Activated CD8-positive, alpha-beta T cell treated with anti-CD3 and anti-CD28 coated beads, Interleukin-2, amount 10 ng/mL, durations not matched to agents 7 days and 5 days (primary cell): ENCODE measurements at regions not wholly inside any gene's neighbourhood (a gene's known extent, or its start where the extent isn't known, plus 50 kb on each side); places are given as distances from the start of the nearest gene placed in this dataset.

ENCODE experiments used
- ATAC-seq: fragments of 150-1000 bp; cut with Tn5 transposase; one replicate; pipeline ENCODE4 v1.10.0; 2021; ENCODE audit warnings: moderate library complexity
- CTCF ChIA-PET: fragments of 350-600 bp; sonication (Branson Sonifier 250); formaldehyde crosslinking; loops from one replicate; lab custom pipeline; 2021; ENCODE audit warnings: antibody characterized with exemption; lab: Charles Lee
- POLR2A ChIA-PET: fragments of 350-600 bp; sonication (Branson Sonifier 250); formaldehyde crosslinking; loops from one replicate; lab custom pipeline; 2021; ENCODE audit warnings: antibody characterized with exemption; lab: Charles Lee
- DNase-seq: peaks from one replicate; pipeline ENCODE4 v3.0.0-alpha.2; 2020
- H3K27ac Mint-ChIP-seq: one replicate; pipeline ENCODE4 v1.8.0; 2021; ENCODE audit warnings: mild to moderate bottlenecking, mixed read lengths
- H3K27me3 Mint-ChIP-seq: one replicate; pipeline ENCODE4 v1.8.0; 2021; ENCODE audit warnings: low read depth, mixed read lengths
- H3K36me3 Mint-ChIP-seq: one replicate; pipeline ENCODE4 v1.8.0; 2021; ENCODE audit warnings: low read depth, mixed read lengths
- H3K4me1 Mint-ChIP-seq: one replicate; pipeline ENCODE4 v1.8.0; 2021; ENCODE audit warnings: low read depth, mixed read lengths
- H3K4me3 Mint-ChIP-seq: one replicate; pipeline ENCODE4 v1.8.0; 2021; ENCODE audit warnings: mild to moderate bottlenecking, mixed read lengths
- H3K9me3 Mint-ChIP-seq: one replicate; pipeline ENCODE4 v1.8.0; 2022; ENCODE audit warnings: mixed read lengths; ENCODE audit not compliant: insufficient read depth

DNA sequence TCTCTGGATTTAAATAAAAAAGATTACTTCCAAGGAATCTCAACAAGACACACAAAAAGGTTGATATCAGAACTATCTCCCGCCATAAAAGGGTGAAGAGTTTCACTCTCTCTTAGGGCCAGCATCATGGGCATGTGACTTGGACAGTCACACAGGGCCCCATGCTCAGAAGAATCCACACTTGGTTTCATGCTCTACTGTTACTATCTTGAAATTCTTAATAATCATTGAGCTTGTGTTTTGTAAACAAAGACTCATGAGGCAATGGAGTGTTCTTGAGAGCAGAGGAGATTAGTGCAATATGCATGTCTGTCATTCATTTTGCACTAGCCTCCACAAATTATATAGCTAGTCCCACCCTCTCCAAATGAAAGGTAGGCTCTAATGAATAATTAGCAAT, 58.4 kb downstream of the HMHB1 start:
- Mint-ChIP-seq H3K27me3 (no peaks in the 10 kb centered on the region), H3K27ac (no peak overlapping the region), H3K4me1 (no peaks in the 10 kb centered on the region), H3K36me3 (no peaks in the 10 kb centered on the region), H3K9me3 (no peaks in the 10 kb centered on the region), H3K4me3 (no peak overlapping the region)
- ChIA-PET POLR2A (no interaction called here), CTCF (no interaction called here)
- DNase-seq (no peak), ATAC-seq (no peak)

GRCh38 chr5:143870871-143871632, 59.1 kb downstream of the HMHB1 start:
- no peak for ATAC-seq
- no peaks in the 10 kb centered on the region for H3K27me3 Mint-ChIP-seq
- no peaks in the 10 kb centered on the region for H3K4me1 Mint-ChIP-seq
- no peak overlapping the region for H3K27ac Mint-ChIP-seq
- no peaks in the 10 kb centered on the region for H3K9me3 Mint-ChIP-seq
- no peaks in the 10 kb centered on the region for H3K36me3 Mint-ChIP-seq
- DNase-seq: no peak
- H3K4me3 Mint-ChIP-seq: no peak overlapping the region
- POLR2A ChIA-PET: no interaction called here
- CTCF ChIA-PET: no interaction called here

- Mint-ChIP-seq H3K4me1 (no peaks in the 10 kb centered on the region), H3K36me3 (no peaks in the 10 kb centered on the region), H3K9me3 (no peaks in the 10 kb centered on the region), H3K4me3 (no peak overlapping the region), H3K27me3 (no peaks in the 10 kb centered on the region), H3K27ac (no peak overlapping the region)
- ChIA-PET POLR2A (no interaction called here), CTCF (no interaction called here)
- DNase-seq: no peak
- no peak for ATAC-seq
These were observed 59.7 kb downstream of the HMHB1 start for GRCh38 chr5:143871672-143872071.

DNA sequence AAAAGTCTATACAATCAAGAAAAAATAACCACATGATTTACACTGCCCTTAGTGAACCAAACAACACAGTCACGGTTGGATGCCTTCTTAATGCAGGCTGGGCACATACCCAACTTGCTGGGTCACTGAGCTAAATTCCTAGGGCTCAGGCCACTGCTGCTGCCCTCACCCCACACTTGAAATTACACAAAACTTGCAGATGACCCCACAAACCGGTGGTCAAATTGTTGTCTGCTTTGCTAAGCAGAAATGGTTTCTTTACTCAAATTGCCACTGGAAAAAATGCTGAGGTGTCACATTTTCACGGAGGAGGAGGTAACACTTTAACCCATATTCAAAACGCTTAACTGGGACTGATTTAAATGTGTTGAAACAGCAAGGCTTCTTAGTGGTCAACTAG, 62.4 kb downstream of the HMHB1 start:
- POLR2A ChIA-PET: no interaction called here
- no peak overlapping the region for H3K4me3 Mint-ChIP-seq
- H3K27ac Mint-ChIP-seq: no peak overlapping the region
- no peaks in the 10 kb centered on the region for H3K4me1 Mint-ChIP-seq
- H3K27me3 Mint-ChIP-seq: no peaks in the 10 kb centered on the region
- CTCF ChIA-PET: no interaction called here
- no peaks in the 10 kb centered on the region for H3K36me3 Mint-ChIP-seq
- no peak for DNase-seq
- H3K9me3 Mint-ChIP-seq: no peaks in the 10 kb centered on the region
- no peak for ATAC-seq

DNA sequence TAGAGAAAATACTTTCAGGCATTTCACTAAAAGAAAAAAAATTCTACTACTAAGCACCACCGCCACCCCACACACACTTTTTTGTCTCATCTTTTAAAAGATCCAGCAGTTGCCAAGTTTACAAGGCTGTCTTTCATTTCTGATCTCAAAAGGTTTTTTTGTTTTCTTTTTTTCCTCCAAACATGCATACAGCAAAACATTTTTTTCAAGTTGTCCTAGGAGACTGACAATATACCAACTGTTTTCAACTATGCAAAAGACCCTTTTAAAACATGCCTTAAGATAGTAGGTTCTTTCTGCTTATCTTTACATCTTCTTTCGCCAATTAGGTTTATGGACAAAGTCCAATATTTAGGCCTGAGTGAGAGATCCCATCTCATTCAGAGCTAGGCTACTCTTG, 65.2 kb downstream of the HMHB1 start:
- CTCF ChIA-PET: no interaction called here
- DNase-seq (no peak), ATAC-seq (no peak)
- no peaks in the 10 kb centered on the region for H3K36me3 Mint-ChIP-seq
- H3K27ac Mint-ChIP-seq: no peak overlapping the region
- H3K4me1 Mint-ChIP-seq: no peaks in the 10 kb centered on the region
- no peaks in the 10 kb centered on the region for H3K27me3 Mint-ChIP-seq
- H3K4me3 Mint-ChIP-seq: no peak overlapping the region
- POLR2A ChIA-PET: interaction anchor here (0.7 kb wide), 1 partner anchor 828 kb away, joined by 6 read pairs; no protein-coding TSS in a partner anchor
- no peaks in the 10 kb centered on the region for H3K9me3 Mint-ChIP-seq

GRCh38 chr5:143878430-143878829, 66.5 kb downstream of the HMHB1 start:
- Mint-ChIP-seq H3K9me3 (no peaks in the 10 kb centered on the region), H3K4me3 (no peak overlapping the region), H3K27ac (no peak overlapping the region), H3K4me1 (no peaks in the 10 kb centered on the region), H3K27me3 (no peaks in the 10 kb centered on the region), H3K36me3 (no peaks in the 10 kb centered on the region)
- ChIA-PET CTCF (no interaction called here), POLR2A (no interaction called here)
- no peak for ATAC-seq
- no peak for DNase-seq

GRCh38 chr5:143879646-143880045, 67.7 kb downstream of the HMHB1 start:
- Mint-ChIP-seq H3K9me3 (no peaks in the 10 kb centered on the region), H3K27me3 (no peaks in the 10 kb centered on the region), H3K4me1 (peaks cover 2% of the 10 kb centered on the region), H3K36me3 (no peaks in the 10 kb centered on the region), H3K4me3 (no peak overlapping the region), H3K27ac (no peak overlapping the region)
- no peak for ATAC-seq
- CTCF ChIA-PET: no interaction called here
- no peak for DNase-seq
- POLR2A ChIA-PET: no interaction called here

GRCh38 chr5:143880178-143880577, 68.2 kb downstream of the HMHB1 start:
- ATAC-seq (no peak), DNase-seq (no peak)
- ChIA-PET CTCF (no interaction called here), POLR2A (no interaction called here)
- Mint-ChIP-seq H3K27me3 (no peaks in the 10 kb centered on the region), H3K27ac (no peak overlapping the region), H3K36me3 (no peaks in the 10 kb centered on the region), H3K9me3 (no peaks in the 10 kb centered on the region), H3K4me3 (no peak overlapping the region), H3K4me1 (peaks cover 7% of the 10 kb centered on the region)

- H3K27me3 Mint-ChIP-seq: peaks cover 3% of the 10 kb centered on the region
- peaks cover 7% of the 10 kb centered on the region for H3K4me1 Mint-ChIP-seq
- no peak overlapping the region for H3K27ac Mint-ChIP-seq
- POLR2A ChIA-PET: no interaction called here
- no peaks in the 10 kb centered on the region for H3K9me3 Mint-ChIP-seq
- DNase-seq (no peak), ATAC-seq (no peak)
- CTCF ChIA-PET: no interaction called here
- no peaks in the 10 kb centered on the region for H3K36me3 Mint-ChIP-seq
- no peak overlapping the region for H3K4me3 Mint-ChIP-seq
These were observed 70.6 kb downstream of the HMHB1 start for GRCh38 chr5:143882520-143882919.

DNA sequence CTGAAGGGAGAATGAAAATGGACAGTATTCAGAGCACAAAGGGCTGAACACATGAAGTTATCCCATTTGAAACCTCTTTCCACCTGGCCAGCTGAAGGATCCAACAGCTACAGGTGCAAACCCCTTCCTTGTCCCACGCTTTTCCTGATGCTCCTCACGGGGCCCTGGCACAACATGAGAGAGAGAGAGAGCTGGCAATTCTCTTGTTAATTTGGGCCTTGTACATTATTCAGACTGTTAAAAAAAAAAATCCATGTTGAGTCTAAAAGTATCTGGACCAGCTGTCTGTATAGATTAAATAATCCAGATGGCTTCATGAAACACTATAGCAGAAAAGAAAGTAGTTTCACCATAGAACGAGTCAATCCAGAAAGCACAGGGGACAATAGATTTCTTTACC, 74.1 kb downstream of the HMHB1 start:
- no peaks in the 10 kb centered on the region for H3K36me3 Mint-ChIP-seq
- ATAC-seq (no peak), DNase-seq (no peak)
- CTCF ChIA-PET: no interaction called here
- POLR2A ChIA-PET: no interaction called here
- peaks cover 7% of the 10 kb centered on the region for H3K4me1 Mint-ChIP-seq
- no peaks in the 10 kb centered on the region for H3K9me3 Mint-ChIP-seq
- no peak overlapping the region for H3K27ac Mint-ChIP-seq
- no peak overlapping the region for H3K4me3 Mint-ChIP-seq
- H3K27me3 Mint-ChIP-seq: peaks cover 3% of the 10 kb centered on the region

DNA sequence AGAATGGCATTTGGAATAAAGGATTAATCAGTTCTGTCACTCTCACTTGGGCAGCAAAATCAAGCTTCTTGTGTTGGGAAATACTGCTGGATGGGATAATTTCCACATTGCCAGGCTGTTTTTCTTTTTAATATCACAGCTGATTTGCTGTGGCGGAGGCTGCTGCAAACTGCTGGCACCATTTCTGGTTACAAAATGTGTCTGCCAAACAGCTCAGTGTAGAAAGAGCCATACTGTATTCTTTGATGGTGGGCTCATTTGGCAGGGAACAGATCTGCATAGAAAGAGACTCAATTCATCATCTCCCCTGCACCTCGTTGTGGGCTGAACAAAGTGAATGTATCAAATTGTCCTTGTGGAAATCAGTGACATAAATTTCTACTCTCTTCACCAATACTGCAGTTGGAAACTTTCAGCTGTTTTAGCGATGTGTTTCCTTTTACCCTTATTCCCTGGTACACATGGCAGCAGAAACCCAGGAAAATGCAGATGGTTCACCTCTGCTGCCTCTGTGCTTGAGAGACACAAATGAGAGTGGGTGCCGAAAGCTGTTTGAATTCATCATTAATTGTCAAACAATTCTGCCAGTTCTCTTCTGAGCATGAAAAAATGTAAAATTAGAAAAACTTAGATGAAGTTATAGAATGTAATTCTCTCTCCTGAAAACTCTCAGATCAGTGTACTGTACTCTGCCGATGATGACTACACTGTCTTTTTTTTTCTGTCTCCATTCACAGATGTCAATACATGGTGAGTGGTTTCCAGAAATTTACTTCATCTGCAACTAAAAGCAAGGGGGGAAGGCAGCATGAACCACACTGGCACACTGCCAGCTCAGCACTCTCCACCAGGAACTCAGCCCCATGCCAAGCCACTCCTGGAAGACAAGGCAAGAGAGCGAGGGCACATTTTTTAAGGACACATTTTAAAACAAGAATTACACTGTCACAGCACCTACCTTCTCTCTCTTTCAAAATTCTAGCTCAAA, 75.0 kb downstream of the HMHB1 start:
- CTCF ChIA-PET: no interaction called here
- DNase-seq (no peak), ATAC-seq (no peak)
- Mint-ChIP-seq H3K4me1 (peaks cover 7% of the 10 kb centered on the region), H3K36me3 (no peaks in the 10 kb centered on the region), H3K4me3 (no peak overlapping the region), H3K9me3 (no peaks in the 10 kb centered on the region), H3K27ac (no peak overlapping the region), H3K27me3 (peaks cover 3% of the 10 kb centered on the region)
- POLR2A ChIA-PET: no interaction called here
